ENCODE measurements at regions not wholly inside any gene's neighbourhood (a gene's known extent, or its start where the extent isn't known, plus 50 kb on each side); places are given as distances from the start of the nearest gene placed in this dataset.

DNA sequence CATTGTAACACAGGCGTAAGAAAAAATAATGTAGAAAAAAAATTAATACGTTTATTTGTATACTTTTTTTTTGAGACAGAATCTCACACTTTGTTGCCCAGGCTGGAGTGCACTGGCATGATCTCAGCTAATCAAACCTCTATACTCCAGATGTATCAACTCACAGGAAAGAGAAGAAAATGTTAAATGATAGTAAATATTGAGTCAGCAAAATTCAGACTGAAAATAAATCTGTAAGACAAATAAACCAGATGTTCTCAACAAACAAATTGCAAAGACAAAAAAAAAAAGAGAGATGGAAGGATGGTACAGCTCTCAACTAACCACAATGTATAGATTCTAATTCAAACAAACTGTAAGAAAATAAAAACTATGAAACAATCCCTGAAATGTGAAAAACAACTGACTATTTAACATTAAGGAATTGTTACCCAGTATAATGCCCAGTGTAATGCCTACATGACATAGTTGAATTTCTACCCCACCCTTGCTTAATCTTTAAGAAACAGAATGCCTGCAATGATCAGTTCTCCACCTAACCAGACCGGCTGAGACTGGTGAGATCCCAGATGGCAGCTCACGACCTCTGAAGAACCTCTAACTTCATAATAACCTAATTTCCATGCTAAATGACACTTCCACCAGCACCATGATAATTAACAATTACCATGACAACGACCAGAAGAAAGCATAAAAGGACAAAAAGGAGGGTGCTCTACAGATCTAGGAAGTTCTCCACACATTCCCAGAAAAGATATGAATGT, 272.0 kb upstream of the GNAI1 start:
- DNase-seq (ENCODE audit: extremely low read depth, insufficient read length), result no peak
- TF ChIP-seq, protein P1, sequence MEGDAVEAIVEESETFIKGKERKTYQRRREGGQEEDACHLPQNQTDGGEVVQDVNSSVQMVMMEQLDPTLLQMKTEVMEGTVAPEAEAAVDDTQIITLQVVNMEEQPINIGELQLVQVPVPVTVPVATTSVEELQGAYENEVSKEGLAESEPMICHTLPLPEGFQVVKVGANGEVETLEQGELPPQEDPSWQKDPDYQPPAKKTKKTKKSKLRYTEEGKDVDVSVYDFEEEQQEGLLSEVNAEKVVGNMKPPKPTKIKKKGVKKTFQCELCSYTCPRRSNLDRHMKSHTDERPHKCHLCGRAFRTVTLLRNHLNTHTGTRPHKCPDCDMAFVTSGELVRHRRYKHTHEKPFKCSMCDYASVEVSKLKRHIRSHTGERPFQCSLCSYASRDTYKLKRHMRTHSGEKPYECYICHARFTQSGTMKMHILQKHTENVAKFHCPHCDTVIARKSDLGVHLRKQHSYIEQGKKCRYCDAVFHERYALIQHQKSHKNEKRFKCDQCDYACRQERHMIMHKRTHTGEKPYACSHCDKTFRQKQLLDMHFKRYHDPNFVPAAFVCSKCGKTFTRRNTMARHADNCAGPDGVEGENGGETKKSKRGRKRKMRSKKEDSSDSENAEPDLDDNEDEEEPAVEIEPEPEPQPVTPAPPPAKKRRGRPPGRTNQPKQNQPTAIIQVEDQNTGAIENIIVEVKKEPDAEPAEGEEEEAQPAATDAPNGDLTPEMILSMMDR (IDR thresholded peaks at IDR 0.05; ENCODE audit: insufficient read depth, low read length, poor library complexity, severe bottlenecking), result no peak

DNA sequence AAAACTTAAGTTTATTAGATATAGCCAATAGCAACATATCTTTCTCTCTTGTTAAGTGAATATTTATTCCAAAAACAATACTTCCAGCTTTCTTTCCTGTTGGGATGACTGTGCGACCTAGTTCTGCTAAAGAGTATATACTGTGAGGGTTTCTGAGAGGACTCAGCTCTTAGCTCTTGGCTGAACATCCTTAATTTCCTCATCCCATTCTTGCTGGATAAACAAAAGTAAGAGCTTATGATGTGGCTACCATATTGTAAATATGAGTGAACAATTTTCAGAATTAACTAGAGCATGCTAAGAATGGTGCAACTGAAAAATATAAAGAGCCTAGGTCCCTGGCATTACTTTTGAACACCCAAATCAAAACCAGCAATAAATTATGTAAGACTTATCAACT, 279.5 kb upstream of the GNAI1 start:
- H3K4me3 ChIP-seq (replicated peaks; ENCODE audit: low read depth, low read length), result no peak overlapping the region

More for the DNA sequence above, 272.0 kb upstream of the GNAI1 start:
- H3K4me3 ChIP-seq (replicated peaks; ENCODE audit: low read depth, low read length), result no peak overlapping the region
- no peaks in the 10 kb centered on the region for H3K36me3 ChIP-seq (ENCODE audit: control insufficient read depth, insufficient read depth, low read length)
- H3K27me3 ChIP-seq (replicated peaks; ENCODE audit: control insufficient read depth, insufficient read depth, low read length), result no peaks in the 10 kb centered on the region

DNA sequence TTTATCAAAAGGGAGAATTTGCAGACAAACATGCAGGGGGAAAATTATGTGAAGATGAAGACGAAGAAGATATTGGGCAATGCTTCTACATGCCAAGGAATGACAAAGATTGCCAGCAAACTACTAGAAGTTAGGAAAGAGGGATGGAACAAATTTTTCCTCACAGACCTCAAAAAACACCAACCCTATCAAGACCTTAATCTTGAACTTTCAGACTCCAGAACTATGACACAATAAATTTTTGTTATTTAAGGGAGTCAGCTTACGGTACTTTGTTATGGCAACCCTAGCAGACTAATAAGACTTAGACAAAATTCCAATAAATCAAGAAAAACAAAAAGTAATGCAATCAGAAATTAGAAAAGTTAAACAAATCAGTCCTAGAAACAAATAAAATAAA, 280.0 kb upstream of the GNAI1 start:
- no peak overlapping the region for H3K4me3 ChIP-seq (replicated peaks; ENCODE audit: low read depth, low read length)
- DNase-seq (ENCODE audit: extremely low read depth, insufficient read length), result no peak
- H3K27me3 ChIP-seq (replicated peaks; ENCODE audit: control insufficient read depth, insufficient read depth, low read length), result no peaks in the 10 kb centered on the region
- no peaks in the 10 kb centered on the region for H3K36me3 ChIP-seq (ENCODE audit: control insufficient read depth, insufficient read depth, low read length)
- TF ChIP-seq, protein P1 (IDR thresholded peaks at IDR 0.05; ENCODE audit: insufficient read depth, low read length, poor library complexity, severe bottlenecking), result no peak

More for the DNA sequence above, 279.5 kb upstream of the GNAI1 start:
- no peak for DNase-seq (ENCODE audit: extremely low read depth, insufficient read length)
- H3K36me3 ChIP-seq (ENCODE audit: control insufficient read depth, insufficient read depth, low read length), result no peaks in the 10 kb centered on the region
- TF ChIP-seq, protein P1 (IDR thresholded peaks at IDR 0.05; ENCODE audit: insufficient read depth, low read length, poor library complexity, severe bottlenecking), result no peak
- no peaks in the 10 kb centered on the region for H3K27me3 ChIP-seq (replicated peaks; ENCODE audit: control insufficient read depth, insufficient read depth, low read length)

DNA sequence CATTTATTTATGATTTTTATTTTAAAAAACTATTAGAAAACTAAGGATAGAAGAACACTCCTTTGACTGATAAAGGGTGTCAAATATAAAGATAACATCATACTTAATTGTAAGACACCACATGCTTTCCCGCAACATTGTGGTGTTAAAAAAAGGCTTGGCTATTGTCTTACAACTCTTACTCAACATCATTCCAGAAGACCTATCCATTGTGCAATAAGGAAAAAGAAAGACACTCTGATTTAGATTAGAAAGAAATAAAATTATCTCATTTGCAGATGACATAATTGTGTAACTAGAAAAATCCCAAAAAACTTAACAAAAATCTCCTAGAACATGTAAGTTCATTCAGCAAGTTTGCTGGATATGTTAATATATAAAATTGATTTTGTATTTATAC, 296.7 kb upstream of the GNAI1 start:
- TF ChIP-seq, protein P1 (IDR thresholded peaks at IDR 0.05; ENCODE audit: insufficient read depth, low read length, poor library complexity, severe bottlenecking), result no peak

DNA sequence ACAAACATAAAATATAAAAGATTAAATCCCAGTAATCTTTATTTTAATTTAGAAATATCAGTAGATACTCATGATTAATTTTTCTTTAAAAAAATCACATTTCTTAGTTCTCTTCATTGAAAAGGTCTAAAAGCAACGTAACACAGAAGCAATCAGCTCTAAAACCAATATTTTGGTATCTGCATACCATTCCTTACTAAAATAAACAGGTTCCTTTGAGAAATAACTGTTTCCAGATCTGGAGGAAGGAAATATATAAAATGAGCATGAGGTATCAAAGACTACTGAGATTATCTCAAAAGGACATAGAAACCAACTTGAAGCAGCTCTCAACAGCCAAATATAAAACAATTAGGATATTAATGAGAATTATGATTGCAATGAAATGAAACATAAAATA, 301.0 kb upstream of the GNAI1 start:
- Histone ChIP-seq H3K27me3 (replicated peaks; ENCODE audit: control insufficient read depth, insufficient read depth, low read length) (no peaks in the 10 kb centered on the region), H3K36me3 (ENCODE audit: control insufficient read depth, insufficient read depth, low read length) (no peaks in the 10 kb centered on the region), H3K4me3 (replicated peaks; ENCODE audit: low read depth, low read length) (no peak overlapping the region)
- TF ChIP-seq, protein P1 (IDR thresholded peaks at IDR 0.05; ENCODE audit: insufficient read depth, low read length, poor library complexity, severe bottlenecking), result no peak
- DNase-seq (ENCODE audit: extremely low read depth, insufficient read length), result no peak

More for the DNA sequence above, 296.7 kb upstream of the GNAI1 start:
- Histone ChIP-seq H3K27me3 (replicated peaks; ENCODE audit: control insufficient read depth, insufficient read depth, low read length) (no peaks in the 10 kb centered on the region), H3K4me3 (replicated peaks; ENCODE audit: low read depth, low read length) (no peak overlapping the region), H3K36me3 (ENCODE audit: control insufficient read depth, insufficient read depth, low read length) (no peaks in the 10 kb centered on the region)
- no peak for DNase-seq (ENCODE audit: extremely low read depth, insufficient read length)

Data from GM06990 (cell line).